HG03565 (cell line): ENCODE measurements at regions not wholly inside any gene's neighbourhood (a gene's known extent, or its start where the extent isn't known, plus 50 kb on each side); places are given as distances from the start of the nearest gene placed in this dataset.
"Not testable (repeated sequence)": the region's sequence is repeated elsewhere in the genome, so short reads cannot be mapped to it uniquely, and the experiment has no call there.

Experiments used
- ATAC-seq: cut with Tn5 transposase; IDR thresholded peaks from one replicate; pipeline ENCODE4 v1.9.1; 2021; ENCODE audit warnings: mild to moderate bottlenecking, moderate library complexity; ENCODE audit not compliant: unreplicated experiment

DNA sequence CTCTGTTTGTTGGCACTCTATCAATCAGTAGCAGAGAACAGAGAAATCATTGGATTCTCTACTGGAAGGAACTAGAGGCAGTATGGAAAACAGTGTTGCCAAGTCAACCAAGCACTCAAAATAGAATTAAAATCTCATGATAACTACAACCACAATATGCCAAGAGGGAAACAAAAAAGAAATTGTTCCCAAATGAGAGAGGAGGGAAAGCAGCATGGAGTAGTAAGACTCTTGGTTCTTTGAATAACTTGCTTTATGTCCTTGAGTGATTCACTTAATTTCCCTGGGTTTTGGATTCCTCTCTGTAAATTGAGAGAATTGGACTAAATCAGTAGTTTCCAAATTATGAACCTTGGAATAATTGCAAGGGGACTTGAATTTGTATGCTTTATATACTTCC, 285.5 kb upstream of the ANKRD50 start:
- ATAC-seq = no peak

DNA sequence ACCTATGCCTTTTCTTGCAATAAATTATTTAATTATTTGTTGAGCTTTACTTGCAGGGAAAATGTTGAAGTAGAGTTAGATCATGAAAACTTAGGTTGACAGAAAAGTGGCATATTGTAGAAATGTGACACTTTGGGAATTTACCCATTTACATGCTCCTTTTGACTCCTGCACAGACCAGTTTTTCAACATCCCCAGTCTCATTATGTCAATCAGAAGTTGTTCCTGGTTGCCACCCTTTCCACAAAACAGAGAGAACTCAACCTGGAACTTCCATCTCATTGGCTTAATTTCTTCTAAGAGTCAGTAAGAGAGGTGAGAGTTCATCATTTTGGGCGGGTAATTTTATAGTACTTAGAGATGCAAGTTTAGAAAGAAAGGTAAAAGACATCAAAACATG, 284.6 kb upstream of the ANKRD50 start:
- ATAC-seq = no peak

DNA sequence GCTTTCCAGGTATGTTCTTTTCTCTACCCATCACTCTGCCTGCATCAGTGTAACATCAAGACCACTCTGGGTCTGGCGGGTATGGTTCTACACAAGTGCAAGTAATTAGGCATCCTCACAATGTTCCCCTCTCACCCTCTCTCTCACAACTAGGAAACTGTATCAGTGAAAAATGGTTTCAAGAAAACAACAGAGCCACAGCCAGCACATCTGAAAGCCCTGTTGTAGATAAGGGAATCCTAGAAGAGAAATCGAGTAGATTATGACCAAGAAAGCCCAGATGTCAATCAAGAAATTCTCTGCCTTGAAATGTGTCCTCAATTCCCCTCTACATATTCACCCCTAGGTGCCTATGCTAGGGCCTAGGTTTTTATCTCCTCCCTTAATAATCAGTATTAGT, 281.3 kb upstream of the ANKRD50 start:
- ATAC-seq = no peak

DNA sequence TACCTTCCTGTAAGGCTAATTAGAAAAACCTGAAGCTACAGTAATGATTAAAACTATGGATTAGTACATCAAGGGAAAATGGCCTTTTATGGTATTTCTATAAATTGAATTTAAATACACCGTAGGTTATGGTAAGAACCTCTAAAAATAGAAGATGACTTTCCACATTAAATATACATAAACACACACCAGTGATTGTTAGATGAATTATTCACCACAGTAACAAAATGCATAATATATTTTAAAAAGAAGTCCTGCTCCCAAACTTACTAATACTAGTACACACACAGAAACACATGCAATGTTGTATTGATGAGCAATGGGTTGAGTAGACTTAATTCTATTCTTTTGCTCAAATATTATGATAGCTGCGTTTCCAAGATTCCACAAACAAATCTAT, 277.9 kb upstream of the ANKRD50 start:
- ATAC-seq = no peak

DNA sequence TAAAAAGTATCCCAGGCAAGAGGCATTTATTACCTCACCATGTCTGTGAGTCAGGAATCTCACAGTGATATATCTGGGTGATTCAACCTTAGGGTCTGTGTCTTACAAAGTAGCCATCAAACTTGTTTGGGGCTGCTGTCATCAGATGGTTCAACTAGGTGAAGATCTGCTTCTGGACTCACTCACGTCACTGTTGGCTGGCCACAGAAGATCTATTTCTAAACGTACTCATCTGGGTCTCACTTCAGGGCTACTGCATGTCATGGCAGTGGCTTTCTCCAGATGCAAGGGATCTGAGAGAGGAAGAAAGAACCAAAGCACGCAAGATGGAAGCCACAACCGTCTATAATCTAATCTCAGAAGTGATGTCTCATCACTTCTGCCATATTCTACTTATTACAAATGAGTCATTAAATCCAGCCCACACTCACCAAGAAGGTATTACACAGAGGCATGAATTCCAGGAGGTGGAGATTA, 267.8 kb upstream of the ANKRD50 start:
- no peak for ATAC-seq

DNA sequence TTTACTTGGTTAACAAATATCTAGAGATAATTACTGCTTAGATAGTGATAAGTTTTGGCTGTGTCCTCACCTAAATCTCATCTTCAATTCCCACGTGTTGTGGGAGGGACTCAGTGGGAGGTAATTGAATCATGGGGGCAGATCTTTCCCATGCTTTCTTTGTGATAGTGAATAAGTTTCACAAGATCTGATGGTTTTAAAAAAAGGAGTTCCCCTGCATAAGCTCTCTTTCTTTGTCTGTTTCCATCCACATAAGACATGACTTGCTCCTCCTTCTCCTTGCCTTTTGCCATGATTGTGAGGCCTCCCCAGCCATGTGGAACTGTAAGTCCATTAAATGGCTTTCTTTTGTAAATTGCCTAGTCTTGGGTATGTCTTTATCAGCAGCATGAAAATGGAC, 266.0 kb upstream of the ANKRD50 start:
- not testable (repeated sequence) for ATAC-seq

DNA sequence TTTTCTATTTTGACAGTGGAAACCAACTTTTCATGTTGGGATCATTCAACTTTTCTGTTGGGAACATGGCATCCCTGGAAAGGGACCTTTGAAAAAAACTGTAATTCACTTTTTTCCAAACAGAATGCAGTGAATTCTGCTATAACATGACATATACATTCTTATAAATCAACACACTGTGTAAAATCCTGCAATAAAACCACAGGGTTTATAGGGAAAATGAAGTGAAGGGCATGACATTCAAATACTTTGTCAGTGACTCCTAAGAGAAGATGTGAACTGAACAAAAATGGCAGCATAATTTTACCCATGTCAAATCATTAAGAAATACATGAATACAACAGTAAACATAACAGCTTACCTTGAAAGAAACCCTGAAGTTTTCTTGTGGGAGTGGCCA, 264.5 kb upstream of the ANKRD50 start:
- no peak for ATAC-seq

DNA sequence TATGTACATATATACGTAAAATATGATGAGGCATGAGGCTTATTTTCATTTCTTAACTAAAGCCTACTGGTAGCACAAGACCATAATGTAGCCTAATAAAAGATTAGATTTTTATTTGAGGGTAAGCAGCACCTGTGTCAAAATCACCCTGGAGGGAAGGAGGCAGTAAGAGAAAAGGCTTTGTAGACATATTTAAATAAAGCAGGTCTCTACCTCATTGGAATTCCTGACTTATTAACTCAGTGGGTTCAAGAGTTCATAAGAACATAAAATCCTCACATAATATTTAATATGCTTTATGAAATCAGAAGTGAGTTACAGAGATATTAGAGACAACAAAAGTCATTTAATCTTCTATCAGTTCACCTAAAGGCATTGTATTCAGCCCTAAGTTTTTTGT, 261.6 kb upstream of the ANKRD50 start:
- ATAC-seq = no peak

DNA sequence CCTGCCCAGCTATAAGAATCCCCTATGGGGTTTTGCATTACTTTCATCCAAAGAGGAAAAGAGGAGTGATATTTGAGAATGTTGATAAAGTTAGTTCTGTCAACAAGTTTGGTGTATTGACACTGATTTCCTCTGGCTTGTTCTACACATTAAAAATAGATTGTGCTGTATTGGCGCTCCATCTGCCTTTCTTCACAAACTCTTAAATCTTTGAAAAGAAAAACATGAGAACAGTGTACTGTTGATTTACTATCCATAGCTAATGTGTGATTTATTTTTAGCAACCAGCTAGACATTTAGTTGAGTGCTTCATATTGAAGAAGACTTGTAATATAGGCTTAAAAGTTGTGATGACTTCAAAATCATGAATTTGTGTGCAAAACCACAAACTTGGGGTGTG, 261.2 kb upstream of the ANKRD50 start:
- ATAC-seq = no peak

DNA sequence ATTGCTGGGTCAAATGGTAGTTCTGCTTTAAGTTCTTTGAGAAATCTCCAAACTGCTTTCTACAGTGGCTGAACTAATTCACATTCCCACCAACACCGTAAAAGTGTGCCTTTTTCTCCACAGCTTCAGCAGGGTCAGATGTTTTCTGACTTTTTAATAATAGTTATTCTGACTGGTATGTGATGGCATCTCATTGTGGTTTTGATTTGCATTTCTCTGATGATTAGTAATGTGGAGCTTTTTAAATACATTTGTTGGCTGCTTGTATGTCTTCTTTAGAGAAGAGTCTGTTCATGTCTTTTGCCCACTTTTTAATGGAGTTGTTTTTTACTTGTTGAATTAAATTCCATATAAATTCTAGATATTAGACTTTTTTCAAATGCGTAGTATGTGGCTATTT, 257.5 kb upstream of the ANKRD50 start:
- ATAC-seq = no peak

DNA sequence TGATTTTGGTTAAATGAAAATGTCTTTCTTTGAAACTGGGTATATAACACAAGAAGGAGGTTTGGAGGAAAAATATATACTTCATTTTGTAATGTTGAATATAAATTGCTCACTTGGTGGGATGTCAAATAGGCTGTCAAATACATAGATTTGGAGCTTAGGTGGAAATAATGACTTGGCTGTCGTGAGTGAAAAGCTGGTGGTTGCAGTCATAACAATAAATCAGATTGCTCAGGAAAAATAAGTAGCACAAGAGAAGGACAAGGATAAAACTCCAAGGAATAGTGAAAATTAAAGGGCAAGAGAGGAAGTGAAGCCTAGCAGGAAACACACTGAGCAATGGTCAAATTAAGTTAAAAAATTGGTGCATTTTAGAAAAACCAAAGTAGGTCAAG, 253.0 kb upstream of the ANKRD50 start:
- no peak for ATAC-seq

DNA sequence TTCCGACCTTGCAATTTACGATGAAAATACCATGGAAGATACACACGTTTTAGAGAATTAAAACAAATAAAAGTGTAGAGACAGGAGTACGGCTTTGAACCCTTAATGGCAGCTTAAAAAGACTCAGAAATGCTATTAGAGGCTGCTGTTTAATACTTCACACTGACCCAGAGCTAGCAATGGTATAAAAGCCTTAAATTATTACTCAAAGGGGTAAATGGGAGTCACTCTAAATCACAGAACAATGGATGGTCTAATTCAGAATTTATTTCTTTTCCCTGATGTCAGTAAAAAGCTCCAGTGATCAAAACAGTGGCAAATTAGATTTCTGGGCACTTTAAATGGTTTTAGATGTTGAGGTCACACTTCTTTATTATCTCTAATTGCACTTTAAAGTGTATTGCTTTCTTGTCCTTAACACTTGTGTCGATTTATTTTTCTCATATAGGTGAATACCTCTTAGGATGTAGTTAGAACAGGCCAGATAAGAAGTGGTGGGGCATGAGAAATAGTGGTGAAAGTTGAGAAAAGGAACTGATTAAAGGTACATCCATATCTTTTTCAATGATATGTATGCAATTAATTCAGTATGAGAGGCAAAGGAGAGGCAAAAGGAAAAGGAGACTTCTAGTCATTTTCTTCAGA, 252.4 kb upstream of the ANKRD50 start:
- ATAC-seq = no peak

DNA sequence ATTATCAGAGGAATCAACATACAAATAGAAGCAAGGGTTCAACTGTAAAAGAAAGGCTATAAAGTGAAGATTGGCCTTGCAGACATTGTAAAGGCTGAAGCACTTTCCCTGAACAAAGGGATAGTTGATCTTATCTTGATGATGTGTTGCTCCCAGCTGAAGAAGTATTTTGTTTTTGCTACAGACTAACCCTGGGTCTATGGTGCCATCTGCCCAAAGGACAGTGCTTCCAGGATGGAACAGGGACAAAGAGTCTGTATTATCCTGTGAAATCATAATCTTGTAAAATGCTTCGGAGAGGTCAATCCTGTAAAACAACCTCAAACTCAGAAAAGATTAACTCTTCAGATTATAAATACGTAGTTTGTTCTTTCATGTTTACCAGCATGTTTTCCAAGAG, 251.7 kb upstream of the ANKRD50 start:
- no peak for ATAC-seq

DNA sequence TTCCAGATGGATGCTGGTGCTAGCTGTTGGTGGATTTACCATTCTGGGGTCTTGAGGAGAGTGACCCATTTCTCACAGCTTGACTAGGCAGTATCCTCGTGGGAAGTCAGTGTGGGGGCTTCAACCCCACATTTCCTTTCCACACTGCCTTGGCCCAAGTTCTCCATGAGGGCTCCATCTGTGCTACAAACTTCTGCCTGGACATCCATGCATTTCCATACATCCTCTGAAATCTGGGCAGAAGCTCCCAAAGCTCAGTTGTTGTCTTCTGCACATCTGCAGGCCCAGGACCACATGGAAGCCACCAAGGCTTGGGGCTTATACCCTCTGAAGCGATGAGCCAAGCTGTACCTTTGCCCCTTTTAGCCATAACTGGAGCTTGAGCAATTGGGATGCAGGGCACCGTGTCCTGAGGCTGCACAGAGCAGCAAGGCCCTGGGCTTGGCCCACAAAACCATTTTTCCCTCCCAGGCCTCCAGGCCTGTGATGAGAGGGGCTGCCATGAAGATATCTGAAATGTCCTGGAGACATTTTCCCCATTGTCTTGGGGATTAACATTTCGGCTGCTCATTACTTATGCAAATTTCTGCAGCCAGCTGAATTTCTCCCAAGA, 248.7 kb upstream of the ANKRD50 start:
- no peak for ATAC-seq

DNA sequence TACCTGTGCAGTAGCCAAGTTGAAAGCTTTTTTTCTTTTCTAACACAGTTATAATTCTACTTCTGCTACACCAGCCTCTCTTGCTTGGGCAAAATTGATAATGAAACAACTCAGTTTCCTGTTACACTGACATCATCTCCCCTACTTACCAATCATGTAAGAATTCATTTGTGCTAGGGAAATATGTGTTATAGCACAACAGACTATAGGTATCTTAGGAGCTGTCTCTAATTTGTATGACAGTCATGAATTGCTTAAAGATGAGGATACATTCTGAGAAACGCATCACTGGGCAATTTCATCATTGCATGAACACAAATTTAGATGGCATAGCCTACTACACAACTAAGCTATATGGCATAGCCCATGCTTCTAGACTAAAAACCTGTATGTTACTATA, 246.3 kb upstream of the ANKRD50 start:
- no peak for ATAC-seq

DNA sequence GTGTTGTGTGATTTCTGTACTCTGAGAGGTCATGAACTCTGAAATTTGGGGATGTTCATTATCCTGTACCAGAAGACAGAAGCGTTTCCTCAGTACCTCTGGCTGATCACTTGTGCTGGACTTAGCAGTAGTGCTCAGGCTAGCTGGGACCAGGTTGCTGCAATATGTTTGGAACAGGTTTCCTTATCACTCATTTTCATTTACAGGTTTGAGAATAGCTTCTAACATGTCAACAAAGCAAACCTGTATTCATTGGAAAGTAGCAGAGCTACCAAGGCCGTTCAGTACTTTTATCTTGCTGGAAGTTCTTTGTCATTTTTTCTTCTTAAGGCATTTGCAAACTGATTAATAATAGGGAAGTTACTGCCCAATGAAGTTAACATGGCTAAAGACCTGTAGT, 242.9 kb upstream of the ANKRD50 start:
- no peak for ATAC-seq

DNA sequence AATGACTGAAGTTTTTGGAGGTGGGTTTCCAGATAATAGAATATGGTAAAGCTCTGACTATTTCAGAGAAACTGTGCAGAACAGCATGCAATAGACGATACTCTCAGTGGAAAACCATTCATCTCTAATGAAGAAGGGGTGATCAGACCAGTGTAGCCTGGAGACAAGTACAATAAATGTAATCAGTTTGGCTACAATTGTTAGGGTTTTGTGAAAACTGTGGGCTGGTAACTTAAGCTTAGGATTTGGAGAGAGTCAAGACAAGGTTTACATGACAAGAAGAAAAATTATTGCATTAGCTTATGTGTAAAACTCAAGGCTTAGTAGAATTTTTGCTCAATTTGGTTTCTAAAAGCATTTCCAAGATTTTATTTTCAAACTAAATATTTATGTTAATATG, 241.5 kb upstream of the ANKRD50 start:
- no peak for ATAC-seq

DNA sequence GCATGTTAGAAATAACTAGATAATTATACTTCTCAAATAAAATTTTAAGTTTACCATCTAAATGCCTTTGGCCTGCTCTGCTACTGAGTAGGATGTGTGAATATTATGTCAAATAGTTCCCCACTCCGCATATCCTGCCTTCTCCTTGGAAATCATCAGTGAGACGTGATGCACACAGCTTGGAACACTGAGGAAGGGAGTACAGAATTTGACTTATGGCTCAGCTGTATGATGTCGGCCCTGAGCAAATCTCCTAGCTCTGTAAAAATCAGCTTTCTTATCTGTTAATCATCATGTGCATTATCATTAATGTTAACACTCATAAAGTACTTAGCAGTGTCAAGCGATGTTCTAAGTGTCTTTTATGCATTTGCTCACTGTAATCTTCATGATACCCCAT, 241.0 kb upstream of the ANKRD50 start:
- ATAC-seq = no peak

DNA sequence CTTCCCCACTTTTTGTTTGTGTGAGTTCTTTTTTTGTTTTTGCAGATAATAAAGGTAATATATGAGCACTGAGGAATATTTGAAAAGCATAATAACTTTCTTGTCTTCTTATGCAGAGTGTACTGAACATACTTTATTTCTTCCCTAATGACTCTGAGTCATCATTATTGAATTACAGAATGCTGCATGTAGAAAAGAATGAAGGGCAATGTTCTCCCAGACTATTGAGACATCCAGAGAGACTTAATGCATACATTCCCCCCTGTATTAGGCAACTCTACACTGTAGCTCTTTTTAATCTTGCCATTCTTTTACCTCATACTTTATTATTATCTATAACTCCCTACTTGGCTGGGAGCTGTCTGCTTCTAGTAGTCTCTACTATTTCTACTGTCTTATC, 240.5 kb upstream of the ANKRD50 start:
- ATAC-seq = no peak

DNA sequence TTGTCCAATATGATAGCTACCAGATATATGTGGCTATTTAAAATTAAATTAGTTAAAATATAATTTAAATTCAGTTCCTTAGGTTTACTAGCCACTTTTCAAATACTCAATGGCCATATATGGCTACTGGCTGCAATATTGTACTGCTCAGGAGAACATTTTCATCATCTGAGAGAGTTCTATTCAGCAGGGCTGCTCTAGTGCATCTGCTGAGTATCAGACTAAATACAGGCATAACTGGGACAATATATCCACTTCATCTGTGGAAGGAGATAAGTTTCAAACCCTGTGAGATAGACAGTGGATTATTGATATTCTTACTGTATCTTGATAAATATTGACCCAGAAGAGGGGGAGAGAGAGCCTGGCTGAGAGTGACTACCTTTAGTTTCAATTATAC, 240.1 kb upstream of the ANKRD50 start:
- ATAC-seq = no peak

DNA sequence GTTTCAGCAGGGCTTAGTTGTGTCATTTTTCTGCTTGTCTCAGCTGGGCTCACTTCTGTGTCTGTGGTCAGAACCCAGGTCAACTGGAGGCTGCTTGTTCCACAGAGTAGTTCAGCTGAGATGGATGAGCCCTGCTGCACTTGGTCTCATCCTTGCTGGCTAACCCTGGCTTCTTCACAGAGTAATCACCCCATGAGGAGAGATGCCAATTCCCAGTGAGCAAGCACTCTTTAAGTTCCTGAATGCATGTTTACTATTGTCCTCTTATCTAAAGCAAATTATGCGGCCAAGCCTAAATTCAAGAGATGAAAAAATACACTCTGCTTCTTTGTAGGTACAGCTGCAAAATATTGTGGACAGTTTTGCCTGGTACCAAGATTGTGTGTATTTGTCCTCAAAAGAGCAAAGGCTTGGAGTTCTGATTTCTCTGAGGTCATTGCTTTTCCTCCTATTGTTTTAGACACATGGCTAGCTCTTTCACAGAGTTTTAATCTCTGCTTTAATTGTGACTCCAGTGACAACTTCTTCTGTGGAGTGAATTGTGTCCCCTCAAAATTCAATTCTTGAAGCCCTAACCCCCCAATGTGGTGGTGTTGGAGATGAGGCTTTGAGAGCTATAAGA, 236.6 kb upstream of the ANKRD50 start:
- ATAC-seq = no peak

DNA sequence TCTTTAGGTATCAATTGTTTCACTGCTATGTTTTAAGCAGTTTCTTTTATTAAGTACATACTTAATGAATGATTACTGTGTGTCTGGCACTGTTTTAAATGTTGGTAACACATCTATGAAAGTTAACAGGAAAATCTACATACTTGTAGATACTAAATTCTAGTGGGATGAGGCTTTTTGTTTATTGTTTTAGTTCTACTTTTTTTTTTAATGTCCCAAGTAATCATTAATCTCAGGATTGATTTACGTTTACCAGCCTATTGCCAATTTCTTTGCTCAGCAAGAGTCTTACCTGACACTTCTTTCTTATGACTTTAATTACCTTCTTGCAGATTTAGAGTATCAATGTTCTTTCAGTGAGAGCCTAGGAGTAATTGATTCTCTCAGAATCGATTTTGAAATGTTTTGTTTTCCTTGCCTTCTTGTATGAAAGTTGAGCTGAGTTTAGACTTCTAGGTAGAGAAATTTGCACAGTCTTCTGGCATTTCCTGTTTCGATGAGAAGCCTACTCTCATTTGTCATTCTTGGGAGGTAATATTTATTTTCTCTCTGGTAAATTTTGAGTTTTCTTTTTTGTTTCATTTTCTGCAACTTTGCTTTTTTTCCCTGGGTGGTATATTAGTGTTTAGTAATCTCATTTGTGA, 235.2 kb upstream of the ANKRD50 start:
- no peak for ATAC-seq
